HG02943 (cell line): ENCODE measurements at regions not wholly inside any gene's neighbourhood (a gene's known extent, or its start where the extent isn't known, plus 50 kb on each side); places are given as distances from the start of the nearest gene placed in this dataset.

Experiments
- ATAC-seq: cut with Tn5 transposase; IDR thresholded peaks from one replicate; pipeline ENCODE4 v1.9.1; 2021; ENCODE audit warnings: mild to moderate bottlenecking, low read depth, moderate library complexity; ENCODE audit not compliant: unreplicated experiment

DNA sequence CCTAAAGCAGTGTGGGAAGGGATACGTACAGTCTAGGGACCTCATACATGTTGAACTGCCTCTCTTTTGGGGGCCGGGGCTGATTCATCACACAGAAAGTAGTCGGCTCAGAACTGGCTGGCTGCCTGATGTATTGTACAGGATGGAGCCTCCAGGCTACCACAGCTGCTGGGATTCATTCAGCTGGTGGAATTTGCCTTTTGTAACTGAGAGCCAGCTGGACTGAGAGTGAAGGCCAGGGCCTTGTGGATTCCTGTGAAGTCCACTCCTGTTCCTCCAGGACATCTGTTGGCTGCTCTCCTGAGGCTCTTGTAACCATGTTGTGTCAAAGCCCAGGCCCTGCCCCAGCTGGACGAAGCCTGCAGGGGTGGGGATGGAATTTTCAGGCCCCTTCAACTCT is 116.3 kb upstream of the PRICKLE1 start:
- ATAC-seq, result no peak

DNA sequence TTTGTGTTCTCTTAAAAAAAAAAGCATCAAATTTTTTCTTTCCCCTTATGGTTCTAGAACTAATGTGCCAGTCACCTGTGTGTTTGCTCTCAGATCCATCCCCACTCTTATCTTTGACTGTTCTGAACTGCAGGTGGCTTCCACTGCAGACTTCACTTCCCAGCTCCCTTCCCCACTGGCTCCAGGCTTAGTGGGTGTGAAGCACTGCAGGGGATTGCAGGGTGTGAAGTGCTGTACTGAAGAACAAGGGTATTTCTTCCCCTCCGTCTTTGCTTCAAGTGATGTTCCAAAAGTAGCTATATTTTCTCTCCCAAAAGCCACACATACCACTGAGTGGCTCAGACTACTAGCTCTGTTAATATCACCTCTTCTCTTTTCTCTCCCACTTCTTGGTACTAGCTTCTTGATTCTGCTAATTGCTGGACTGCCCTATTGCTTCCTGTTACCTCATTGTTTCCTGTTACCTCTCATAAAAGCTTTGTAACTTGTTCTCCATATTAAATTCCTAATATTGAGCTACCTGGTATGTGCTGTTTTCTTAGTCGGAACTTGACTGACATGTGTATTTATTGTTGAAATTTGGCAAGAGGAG is 115.4 kb upstream of the PRICKLE1 start:
- ATAC-seq, result no peak

DNA sequence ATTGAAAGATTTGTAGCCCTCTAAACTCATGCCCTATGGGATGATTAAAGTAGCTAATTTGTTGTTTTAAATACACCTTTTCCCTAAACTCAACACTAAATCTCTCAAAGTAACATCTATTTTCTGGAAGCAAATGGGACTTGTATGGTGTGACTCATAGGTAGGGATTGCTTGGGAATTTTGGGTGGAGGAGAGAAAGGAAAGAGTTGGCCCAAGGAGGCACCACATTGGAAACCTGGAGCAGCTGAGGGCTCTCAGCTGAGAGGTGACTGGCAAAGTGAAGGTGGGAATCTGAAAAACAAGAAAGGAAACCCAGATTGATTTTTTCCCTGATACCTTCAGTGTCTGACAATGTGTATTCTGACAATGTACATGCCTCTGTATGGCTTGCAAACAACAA is 114.8 kb upstream of the PRICKLE1 start:
- ATAC-seq, result no peak

DNA sequence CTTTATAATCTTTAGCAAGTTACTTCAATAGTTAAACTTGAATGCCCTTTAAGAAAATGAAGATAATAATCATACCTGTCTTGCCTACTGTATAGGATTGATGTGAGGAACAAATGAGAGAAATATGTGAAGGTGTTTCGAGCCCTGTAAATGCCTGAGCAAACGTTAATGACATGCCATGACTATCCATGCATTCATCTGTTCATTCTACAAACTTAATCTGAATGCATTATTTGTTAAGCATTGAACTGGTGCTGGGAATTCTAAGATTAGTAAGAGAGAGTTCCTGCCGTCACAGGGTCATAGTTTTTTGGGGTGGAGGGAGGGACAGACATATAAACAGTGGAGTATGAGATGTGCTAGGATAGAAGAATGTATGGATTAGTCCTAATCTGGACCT is 111.5 kb upstream of the PRICKLE1 start:
- no peak for ATAC-seq

DNA sequence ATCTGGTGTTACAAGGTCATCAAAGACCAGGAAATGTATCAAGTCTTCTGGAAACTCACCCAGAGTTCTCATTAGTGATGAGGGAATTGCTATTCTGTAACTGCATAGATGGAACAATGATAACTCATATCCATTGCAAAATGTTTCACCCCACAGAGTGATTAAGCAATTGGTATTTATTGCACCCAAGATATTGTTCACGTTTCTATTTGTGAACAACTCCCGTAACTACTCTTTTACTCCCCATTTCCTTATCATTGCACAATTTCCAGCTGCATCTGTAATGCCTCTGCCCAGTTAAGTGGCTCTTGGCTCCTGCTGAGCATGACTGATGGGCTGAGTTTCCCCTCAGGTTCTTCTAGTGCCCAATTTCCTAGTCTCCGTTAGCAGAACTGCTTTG is 108.7 kb upstream of the PRICKLE1 start:
- no peak for ATAC-seq

DNA sequence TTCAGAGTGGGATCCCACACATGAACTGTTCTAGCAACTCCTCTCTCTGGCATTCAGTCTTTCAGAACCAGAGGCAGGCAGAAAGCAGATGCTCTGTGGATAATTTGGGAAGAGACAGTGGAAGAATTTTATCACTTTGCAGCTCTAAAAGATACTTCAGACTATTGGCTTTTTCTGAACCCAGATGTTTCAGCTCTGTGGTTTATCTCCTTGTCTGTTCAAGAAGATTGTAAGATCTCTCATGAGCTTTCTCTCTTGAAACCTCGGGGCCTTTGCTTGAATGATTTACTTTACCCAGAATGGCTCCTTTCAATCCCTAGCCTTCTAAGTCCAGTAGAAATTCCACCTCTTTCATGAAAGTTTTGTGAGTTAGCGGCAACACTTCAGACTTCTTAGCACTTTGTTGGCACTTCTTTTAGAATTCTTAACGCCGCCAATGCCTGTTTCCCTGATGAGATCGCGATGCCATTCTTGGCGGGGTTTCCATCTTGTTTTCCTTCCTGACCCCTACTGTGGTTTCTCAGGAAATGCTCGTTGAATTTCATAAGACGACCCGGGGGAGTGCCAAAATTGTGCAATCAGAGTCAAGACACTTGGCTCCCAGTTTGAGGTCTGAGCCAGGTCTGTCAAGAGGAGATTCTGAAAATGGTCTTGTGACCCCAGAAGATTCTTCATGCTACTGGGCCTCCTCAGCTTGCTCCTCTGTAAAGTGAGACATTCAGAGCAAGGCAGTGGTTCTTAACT is 107.0 kb upstream of the PRICKLE1 start:
- no peak for ATAC-seq

DNA sequence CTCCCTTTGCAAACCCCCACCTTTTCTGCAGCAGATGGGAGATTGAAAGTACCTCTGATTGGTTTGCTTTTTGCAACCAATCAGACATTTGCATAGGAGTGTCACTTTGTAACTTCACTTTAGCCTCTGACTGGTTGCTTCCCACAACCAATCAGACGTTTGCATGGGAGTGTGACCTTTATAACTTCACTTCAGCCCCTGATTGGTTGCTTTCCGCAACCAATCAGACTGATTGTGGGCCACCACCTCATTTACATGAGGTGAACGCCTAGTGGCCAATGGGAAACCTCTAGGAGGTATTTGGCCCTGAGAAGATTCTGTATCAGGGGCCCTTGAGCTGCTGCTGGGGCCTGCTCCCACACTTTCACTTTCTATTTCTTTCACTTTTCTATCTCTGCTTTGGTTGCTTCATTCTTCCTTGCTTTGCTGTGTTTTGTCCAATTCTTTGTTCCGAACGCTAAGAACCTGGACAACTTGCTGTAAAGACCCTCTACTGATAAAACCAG is 106.0 kb upstream of the PRICKLE1 start:
- no peak for ATAC-seq

DNA sequence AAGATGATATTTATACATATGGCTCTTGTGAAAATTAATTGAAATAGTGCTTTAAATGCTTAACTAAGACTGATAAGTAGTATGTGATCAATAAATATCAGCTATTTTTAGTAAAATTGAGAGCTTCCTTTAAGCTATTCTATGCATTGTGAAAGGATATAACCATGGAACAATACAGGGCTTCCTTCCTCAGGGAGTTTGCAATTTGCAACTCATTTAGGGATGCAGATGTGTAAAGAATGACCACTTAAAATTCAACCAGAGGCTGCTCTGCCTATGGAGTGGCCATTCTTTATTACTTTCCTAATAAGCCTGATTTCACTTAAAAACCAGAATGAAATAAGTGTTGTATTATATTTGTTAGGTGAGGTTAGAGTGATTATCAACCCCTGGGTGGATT is 103.2 kb upstream of the PRICKLE1 start:
- ATAC-seq, result no peak

DNA sequence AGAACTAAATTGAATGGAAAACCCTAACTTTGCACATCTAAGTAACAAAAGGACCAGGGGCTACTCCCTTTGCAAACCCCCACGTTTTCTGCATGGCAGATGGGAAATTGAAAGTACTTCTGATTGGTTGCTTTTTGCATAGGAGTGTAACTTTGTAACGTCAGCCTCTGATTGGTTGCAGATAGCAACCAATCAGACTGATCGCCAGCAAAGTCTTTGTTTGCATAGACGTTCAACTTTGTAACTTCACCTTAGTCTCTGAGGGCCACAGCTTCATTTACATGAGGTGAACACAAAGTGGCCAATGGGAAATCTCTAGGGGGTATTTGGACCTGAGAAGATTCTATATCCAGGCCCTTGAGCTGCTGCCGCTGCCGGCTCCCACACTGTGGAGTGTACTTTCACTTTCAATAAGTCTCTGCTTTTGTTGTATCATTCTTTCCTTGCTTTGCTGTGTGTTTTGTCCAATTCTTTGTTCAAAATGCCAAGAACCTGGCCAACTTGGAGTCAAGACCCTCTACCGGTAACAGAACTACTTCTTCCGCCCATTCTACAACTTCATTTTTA is 102.5 kb upstream of the PRICKLE1 start:
- ATAC-seq, result no peak

DNA sequence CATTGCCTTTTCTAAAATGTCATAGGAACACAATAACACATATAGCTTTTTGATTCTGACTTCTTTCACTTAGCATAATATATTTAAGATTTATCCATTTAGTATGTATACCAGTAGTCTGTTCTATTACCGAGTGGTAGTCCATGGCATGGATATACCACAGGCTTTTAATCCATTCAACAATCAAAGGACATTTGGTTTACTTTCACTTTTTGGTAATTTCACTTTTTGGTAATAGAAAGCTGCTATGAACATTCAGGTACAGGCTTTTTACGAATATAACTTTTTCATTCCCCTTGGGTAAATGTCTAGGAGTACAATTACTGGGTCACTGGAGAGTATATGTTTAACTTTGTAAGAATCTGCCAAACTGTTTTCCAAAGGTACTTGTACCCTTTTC is 100.7 kb upstream of the PRICKLE1 start:
- no peak for ATAC-seq

DNA sequence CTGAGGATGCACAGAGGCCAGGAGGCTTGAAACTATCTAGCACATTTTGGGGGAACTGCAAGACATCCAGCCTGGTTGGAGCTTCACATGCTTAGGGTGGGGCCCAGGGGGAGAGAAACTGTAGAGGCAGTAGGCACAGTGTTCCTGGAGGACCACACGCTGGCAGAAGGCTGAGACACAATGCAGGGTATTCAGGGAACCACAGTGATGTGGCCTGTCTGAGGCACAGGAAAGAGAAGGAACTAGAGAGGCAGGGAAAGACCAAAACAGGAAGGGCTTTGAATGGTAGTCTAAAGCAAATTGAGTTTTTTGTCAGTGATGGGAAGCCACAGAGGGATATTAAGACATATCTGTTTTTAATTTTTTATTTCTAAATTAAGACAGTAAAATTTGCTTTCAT is 100.2 kb upstream of the PRICKLE1 start:
- ATAC-seq, result no peak

DNA sequence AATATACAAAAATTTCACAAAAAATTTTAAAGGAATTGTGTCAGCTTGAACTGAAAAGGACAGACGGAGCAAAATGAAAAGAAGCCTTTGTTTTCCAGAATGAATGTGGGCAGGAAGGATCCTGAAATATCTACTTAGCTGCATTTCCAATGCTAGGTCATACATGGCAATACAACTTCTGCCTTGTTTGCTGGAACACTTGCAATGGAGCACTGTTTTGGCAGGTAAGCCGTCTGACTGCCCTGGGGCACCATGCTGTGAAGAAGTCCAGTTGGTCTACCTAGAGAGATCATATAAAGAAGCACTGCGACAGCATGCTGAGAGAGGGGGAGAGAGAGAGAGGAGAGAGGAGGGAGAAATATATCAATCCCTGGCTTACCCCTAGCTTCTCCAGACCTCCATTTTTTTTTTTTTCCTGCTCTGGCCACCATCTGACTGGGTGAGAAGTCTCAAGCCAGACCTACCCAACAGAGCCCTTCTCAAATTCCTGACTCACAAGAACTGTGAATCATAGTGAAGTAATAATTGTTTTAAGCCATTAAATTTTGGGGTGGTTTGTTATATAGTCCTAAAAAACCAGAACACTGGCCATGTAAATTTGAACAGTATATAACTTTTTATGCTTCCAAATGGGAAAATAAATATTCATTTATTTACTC is 97.1 kb upstream of the PRICKLE1 start:
- ATAC-seq, result no peak

DNA sequence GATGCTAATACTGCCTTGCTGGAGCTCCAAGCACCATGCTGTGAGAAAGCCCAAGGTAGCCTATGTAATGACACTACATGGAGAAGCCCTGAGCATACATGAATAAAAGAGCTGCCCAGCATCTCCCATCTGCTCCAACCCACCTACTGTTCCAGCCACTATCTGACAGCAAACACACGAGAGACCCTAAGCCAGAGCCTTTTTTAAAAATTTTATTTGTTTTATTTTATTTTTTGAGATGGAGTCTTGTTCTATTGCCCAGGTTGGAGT is 95.2 kb upstream of the PRICKLE1 start:
- no peak for ATAC-seq

DNA sequence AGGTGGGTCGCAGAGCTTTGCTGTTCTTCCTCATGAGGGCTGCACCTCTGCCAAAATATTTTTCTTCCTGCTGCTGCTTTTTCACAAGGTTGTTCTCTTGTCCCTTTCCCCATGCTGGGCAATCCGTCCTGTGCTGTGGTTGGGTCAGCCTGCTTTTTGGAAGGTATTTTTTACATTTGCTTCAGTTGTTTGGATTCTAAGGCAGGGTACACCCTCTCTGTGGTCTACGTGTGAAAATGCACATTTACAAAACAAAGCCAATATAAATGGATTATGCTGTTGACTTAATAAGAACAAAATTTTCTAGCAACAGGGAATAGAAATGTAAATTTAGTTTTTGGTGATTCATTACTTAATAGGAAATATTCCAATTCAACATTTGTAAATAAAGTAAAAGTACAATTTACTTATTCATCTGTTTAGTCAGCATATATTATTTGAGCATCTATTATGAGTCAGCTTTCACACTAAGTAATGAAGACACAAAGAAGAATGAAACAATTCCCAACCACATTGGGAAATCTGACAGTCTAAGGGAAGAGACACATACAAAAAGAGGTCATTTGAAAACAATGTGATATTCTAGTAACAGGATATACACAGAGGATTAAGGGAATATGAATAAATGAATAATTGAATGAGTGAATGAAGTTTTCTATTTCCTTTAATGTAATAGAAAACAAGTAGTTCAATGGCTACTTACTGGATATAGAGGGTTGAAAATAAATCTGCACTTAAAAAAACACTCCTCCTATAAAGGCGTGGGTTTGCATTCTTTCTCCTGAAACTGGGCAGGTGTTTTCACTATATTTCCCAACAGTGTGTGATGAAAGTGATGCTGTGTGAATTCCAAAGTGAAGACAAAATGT is 94.6 kb upstream of the PRICKLE1 start:
- no peak for ATAC-seq

DNA sequence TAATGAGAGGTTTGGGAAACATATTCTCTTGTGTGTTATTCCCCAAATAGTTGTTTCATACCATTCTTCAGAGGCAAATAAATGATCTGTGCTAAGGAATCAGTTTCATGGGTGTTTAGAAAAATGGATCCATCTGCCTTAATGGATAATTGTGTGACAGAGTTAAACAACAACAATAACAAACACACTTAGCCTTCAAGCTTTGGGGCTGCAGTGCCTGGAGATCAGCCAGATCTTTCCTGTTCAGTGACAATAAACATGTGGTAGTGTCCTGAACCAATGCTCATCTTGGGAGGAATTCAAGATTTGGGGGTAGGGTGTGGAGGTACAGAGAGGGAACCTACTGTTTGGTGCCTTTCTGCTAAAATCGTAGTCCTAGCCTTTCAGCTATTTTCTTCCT is 93.7 kb upstream of the PRICKLE1 start:
- no peak for ATAC-seq

DNA sequence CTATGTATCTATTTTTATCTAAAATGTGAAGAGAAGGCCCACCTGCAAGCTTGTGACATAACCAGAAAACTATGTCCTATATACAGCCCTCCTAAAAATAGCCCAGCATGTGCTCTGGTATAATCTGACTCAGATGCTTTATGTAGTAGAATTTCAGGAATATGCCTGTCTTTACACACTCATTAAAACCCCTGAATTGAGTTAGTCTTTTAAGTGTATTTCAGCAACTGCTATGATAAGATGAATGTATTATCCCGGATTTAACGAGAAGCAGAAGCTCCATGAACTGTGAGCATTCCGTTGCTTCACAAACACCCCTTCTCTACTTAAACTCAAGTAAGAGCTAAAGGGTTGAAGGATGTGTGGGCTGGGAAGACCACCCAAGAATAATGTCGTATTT is 89.9 kb upstream of the PRICKLE1 start:
- no peak for ATAC-seq

DNA sequence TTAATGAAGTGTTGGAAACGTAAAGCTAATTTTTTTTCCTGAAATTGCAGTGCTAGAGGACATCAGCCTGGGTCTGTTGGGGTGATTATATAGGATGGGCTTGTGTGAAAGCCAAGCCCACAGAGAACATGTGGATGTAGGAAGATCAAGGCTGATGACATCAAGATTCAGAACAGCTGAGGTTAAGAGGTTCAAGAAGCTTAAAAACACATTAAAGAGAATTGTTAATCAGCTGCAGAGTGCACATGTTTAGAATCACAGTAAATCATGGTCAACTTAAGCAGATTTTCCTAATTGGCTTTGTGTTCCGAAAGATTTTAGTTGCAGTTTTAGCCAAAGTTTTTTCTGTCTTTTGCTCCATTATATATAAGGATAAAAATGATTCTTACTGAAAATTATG is 87.9 kb upstream of the PRICKLE1 start:
- ATAC-seq, result no peak

DNA sequence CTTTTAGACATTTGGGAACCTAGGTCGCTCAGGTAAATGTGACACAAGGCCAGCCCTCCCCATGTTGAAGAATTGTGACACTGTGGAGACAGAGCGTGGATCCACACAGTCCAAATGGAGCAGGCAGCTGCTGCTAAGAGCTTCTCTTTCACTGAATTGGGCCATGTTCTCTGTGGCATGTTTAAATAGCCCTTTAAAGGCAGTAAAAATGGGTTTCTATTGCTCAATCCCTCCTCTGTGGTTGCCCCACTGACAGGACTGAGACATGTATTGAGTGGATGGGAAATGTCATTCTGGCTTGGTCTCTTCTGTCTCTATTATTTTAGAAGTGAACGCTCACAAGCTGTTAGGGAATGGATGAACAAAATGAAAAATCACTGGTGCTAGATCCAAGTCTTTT is 84.0 kb upstream of the PRICKLE1 start:
- ATAC-seq, result no peak

DNA sequence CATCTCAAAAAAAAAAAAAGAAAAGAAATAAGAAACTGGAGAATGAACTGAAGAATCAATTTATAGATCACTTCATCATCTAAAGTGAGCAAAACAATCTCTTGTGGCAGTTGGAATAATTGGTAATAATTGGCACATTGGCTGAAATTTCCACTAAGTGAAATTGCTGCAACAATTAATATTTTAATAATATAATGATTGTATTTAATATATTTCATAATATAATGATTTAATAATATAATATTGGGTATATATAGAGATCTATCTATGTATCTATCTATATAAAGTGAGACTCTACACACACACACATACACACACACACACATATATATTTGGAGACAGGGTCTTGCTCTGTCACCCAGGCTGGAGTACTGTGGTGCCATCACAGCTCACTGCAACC is 81.2 kb upstream of the PRICKLE1 start:
- no peak for ATAC-seq

DNA sequence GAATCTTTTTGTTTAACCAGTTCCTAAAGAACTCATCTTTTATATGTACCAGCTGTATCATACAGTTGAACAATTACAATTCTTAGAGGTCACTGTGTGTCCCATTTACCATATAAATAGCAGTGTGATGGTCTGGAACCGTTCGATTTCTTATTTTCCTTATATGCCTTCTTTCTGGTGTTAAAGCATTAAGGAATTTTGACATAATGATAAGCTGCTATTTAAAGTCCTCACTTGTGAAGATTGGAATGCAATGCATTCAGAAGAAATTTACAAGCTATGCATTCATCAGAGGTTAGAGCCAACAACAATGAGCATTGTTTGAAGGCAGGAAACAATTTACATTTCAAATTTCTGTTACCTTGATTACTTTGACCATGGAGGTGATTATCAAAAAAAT is 80.0 kb upstream of the PRICKLE1 start:
- no peak for ATAC-seq

DNA sequence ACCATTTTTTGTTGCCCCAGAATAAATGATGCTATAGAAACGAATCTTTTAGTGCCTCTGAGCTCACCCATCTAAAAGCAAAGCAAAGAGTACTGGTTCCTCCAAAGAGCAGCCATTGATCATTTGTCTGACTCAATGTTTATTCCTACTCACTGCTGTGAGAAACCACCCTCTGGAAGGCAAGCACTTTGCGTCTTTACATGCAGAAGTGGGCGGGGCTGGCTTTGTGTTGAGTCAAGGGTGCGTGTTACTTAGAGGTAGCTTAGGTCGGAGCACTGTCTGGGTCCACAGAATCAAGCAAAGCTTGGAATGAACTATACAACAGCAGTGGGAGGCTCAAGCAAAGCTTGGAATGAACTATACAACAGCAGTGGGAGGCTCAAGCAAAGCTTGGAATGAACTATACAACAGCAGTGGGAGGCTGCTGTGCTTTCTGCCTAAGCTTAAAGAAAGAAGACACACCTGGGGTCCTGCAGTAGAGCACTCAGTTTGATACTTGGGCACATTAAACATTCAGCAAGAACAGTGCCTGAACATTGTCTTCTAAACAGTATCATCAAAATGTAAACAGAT is 77.2 kb upstream of the PRICKLE1 start:
- no peak for ATAC-seq
